ENCODE measurements at regions not wholly inside any gene's neighbourhood (a gene's known extent, or its start where the extent isn't known, plus 50 kb on each side); places are given as distances from the start of the nearest gene placed in this dataset.

GRCh38 chr5:82560561-82560960 lies 282.4 kb upstream of the RPS23 start:
- no peak overlapping the region for H3K4me2 ChIP-seq (ENCODE audit: low read length)
- H3K36me3 ChIP-seq (ENCODE audit: control insufficient read depth in 1 of 2, insufficient read depth in 2 of 2, low read length in 2 of 2): no peaks in the 10 kb centered on the region
- no peaks in the 10 kb centered on the region for H3K79me2 ChIP-seq (ENCODE audit: insufficient read depth, low read length)
- CTCF ChIA-PET: no interaction called here
- no TSS peak for BruUV-seq (replicated peaks)
- ATAC-seq (no peak), DNase-seq (ENCODE audit: low read depth, low spot score) (no peak)
- H4K20me1 ChIP-seq (ENCODE audit: insufficient read depth): no peaks in the 10 kb centered on the region
- no peaks in the 10 kb centered on the region for H3K9me2 ChIP-seq (ENCODE audit: insufficient read depth)
- no peaks in the 10 kb centered on the region for H3K27me3 ChIP-seq (ENCODE audit: insufficient read depth, low read length)
- no peak overlapping the region for H3K27ac ChIP-seq (ENCODE audit: low read depth, low read length)
- TF ChIP-seq JUND (IDR thresholded peaks at IDR 0.05): no peak
- TF ChIP-seq ELF1 (IDR thresholded peaks at IDR 0.05; ENCODE audit: borderline replicate concordance, low read depth): no peak
- TF ChIP-seq ZBTB33 (IDR thresholded peaks at IDR 0.05; ENCODE audit: extremely low read depth, insufficient replicate concordance, low read length): no peak
- TF ChIP-seq ZNF274 (IDR thresholded peaks at IDR 0.05; ENCODE audit: low read depth, low read length): no peak
- no peak for TF ChIP-seq MAX (IDR thresholded peaks at IDR 0.05)
- TF ChIP-seq CTCF (IDR thresholded peaks at IDR 0.05 in 2 of 3, conservative IDR thresholded peaks at IDR 0.05 in 1 of 3; ENCODE audit: borderline replicate concordance in 1 of 3, insufficient read depth in 1 of 3, low read depth in 2 of 3, low read length in 2 of 3): no peak
- no peak for TF ChIP-seq YY1 (IDR thresholded peaks at IDR 0.05; ENCODE audit: extremely low read depth, insufficient replicate concordance, low read depth, low read length)
- no peak for TF ChIP-seq CBX3 (IDR thresholded peaks at IDR 0.05; ENCODE audit: low read depth)
- TF ChIP-seq CEBPB (IDR thresholded peaks at IDR 0.05; ENCODE audit: low read depth): no peak
- TF ChIP-seq EZH2phosphoT487 (IDR thresholded peaks at IDR 0.05; ENCODE audit: borderline replicate concordance): no peak
- no peak for TF ChIP-seq ZFX (IDR thresholded peaks at IDR 0.05)
- TF ChIP-seq EZH2 (IDR thresholded peaks at IDR 0.05): no peak
- no peak for TF ChIP-seq EGR1 (IDR thresholded peaks at IDR 0.05; ENCODE audit: low read depth)
- no peak for TF ChIP-seq SIN3A (IDR thresholded peaks at IDR 0.05; ENCODE audit: low read depth)
- TF ChIP-seq FOSL1 (IDR thresholded peaks at IDR 0.05; ENCODE audit: low read depth): no peak
- intact Hi-C loops (cut with micrococcal nuclease): no loop called here
- no peak overlapping the region for H3K4me3 ChIP-seq (replicated peaks in 1 of 2; ENCODE audit: low read depth in 1 of 2, low read length in 2 of 2)
- H3K9ac ChIP-seq (ENCODE audit: low read length): no peak overlapping the region
- no peaks in the 10 kb centered on the region for H3K9me3 ChIP-seq (ENCODE audit: control insufficient read depth in 1 of 2, insufficient read depth in 1 of 2, low read depth in 1 of 2, low read length in 2 of 2)
- no peak overlapping the region for H2AFZ ChIP-seq (ENCODE audit: low read depth, low read length, poor library complexity, severe bottlenecking)
- POLR2A ChIA-PET: no interaction called here
- no peaks in the 10 kb centered on the region for H3K4me1 ChIP-seq (ENCODE audit: control insufficient read depth in 1 of 2, insufficient read depth in 2 of 2, low read length in 2 of 2)
- RAD21 ChIA-PET (ENCODE audit: low non-redundant PET in 1 of 2, low total read pairs in 2 of 2, uncharacterized antibody in 2 of 2, unreplicated experiment in 2 of 2): no interaction called here
